Progenitor cell of endocrine pancreas (in vitro differentiated cells): ENCODE measurements at regions not wholly inside any gene's neighbourhood (a gene's known extent, or its start where the extent isn't known, plus 50 kb on each side); places are given as distances from the start of the nearest gene placed in this dataset.

Experiments used
- DNase-seq: peaks from one replicate; pipeline ENCODE4 v3.0.0; 2021; ENCODE audit warnings: low spot score; ENCODE audit not compliant: unreplicated experiment
- H3K27ac Mint-ChIP-seq: 2 replicates; pipeline ENCODE4 v1.8.0; 2021; ENCODE audit warnings: mild to moderate bottlenecking, moderate library complexity, mixed read lengths
- H3K27me3 Mint-ChIP-seq: 2 replicates; pipeline ENCODE4 v1.8.0; 2021; ENCODE audit warnings: mixed read lengths
- H3K36me3 Mint-ChIP-seq: 2 replicates; pipeline ENCODE4 v1.8.0; 2022; ENCODE audit warnings: mixed read lengths; ENCODE audit not compliant: insufficient read depth
- H3K4me1 Mint-ChIP-seq: 2 replicates; pipeline ENCODE4 v1.8.0; 2021; ENCODE audit warnings: low read depth, mixed read lengths
- H3K4me3 Mint-ChIP-seq: 2 replicates; pipeline ENCODE4 v1.8.0; 2021; ENCODE audit warnings: low read depth, mild to moderate bottlenecking, moderate library complexity, mixed read lengths
- H3K9me3 Mint-ChIP-seq: 2 replicates; pipeline ENCODE4 v1.8.0; 2021; ENCODE audit warnings: low read depth, mixed read lengths
- CTCF ChIP-seq: fragments of 200-600 bp; sonication (generic); IDR thresholded peaks from one replicate; pipeline ENCODE4 v1.5.0; 2021; ENCODE audit warnings: antibody characterized with exemption, mild to moderate bottlenecking; ENCODE audit not compliant: unreplicated experiment

GRCh38 chr4:8725071-8725841, 132.7 kb downstream of the CPZ start:
- Mint-ChIP-seq H3K4me1 (peaks cover 2% of the 10 kb centered on the region), H3K9me3 (no peaks in the 10 kb centered on the region), H3K27me3 (peaks cover 32% of the 10 kb centered on the region), H3K27ac (no peak overlapping the region), H3K4me3 (no peak overlapping the region), H3K36me3 (no peaks in the 10 kb centered on the region)
- DNase-seq: no peak
- TF ChIP-seq CTCF: no peak

- no peak for TF ChIP-seq CTCF
- Mint-ChIP-seq H3K27ac (no peak overlapping the region), H3K4me3 (no peak overlapping the region), H3K9me3 (no peaks in the 10 kb centered on the region), H3K36me3 (no peaks in the 10 kb centered on the region), H3K27me3 (peaks cover 37% of the 10 kb centered on the region), H3K4me1 (peaks cover 2% of the 10 kb centered on the region)
- no peak for DNase-seq
Observed at GRCh38 chr4:8724436-8725070, 132.0 kb downstream of the CPZ start.

- TF ChIP-seq CTCF: no peak
- no peak for DNase-seq
- H3K27ac Mint-ChIP-seq: no peak overlapping the region
- no peaks in the 10 kb centered on the region for H3K36me3 Mint-ChIP-seq
- no peak overlapping the region for H3K4me3 Mint-ChIP-seq
- peaks cover 41% of the 10 kb centered on the region for H3K27me3 Mint-ChIP-seq
- H3K4me1 Mint-ChIP-seq: peaks cover 2% of the 10 kb centered on the region
- H3K9me3 Mint-ChIP-seq: no peaks in the 10 kb centered on the region
Observed at GRCh38 chr4:8723222-8723980, 130.8 kb downstream of the CPZ start.

GRCh38 chr4:8722556-8722955, 130.0 kb downstream of the CPZ start:
- Mint-ChIP-seq H3K4me3 (no peak overlapping the region), H3K4me1 (peaks cover 2% of the 10 kb centered on the region), H3K9me3 (no peaks in the 10 kb centered on the region), H3K27ac (no peak overlapping the region), H3K27me3 (peaks cover 44% of the 10 kb centered on the region), H3K36me3 (no peaks in the 10 kb centered on the region)
- no peak for TF ChIP-seq CTCF
- DNase-seq: no peak

- peaks cover 2% of the 10 kb centered on the region for H3K4me1 Mint-ChIP-seq
- no peak overlapping the region for H3K27ac Mint-ChIP-seq
Observed at GRCh38 chr4:8721621-8722020, 129.1 kb downstream of the CPZ start.

More at GRCh38 chr4:8721621-8722020, 129.1 kb downstream of the CPZ start:
- Mint-ChIP-seq H3K36me3 (no peaks in the 10 kb centered on the region), H3K27me3 (peaks cover 43% of the 10 kb centered on the region), H3K9me3 (no peaks in the 10 kb centered on the region), H3K4me3 (no peak overlapping the region)
- TF ChIP-seq CTCF: no peak
- no peak for DNase-seq
